ENCODE measurements at regions not wholly inside any gene's neighbourhood (a gene's known extent, or its start where the extent isn't known, plus 50 kb on each side); places are given as distances from the start of the nearest gene placed in this dataset.

DNA sequence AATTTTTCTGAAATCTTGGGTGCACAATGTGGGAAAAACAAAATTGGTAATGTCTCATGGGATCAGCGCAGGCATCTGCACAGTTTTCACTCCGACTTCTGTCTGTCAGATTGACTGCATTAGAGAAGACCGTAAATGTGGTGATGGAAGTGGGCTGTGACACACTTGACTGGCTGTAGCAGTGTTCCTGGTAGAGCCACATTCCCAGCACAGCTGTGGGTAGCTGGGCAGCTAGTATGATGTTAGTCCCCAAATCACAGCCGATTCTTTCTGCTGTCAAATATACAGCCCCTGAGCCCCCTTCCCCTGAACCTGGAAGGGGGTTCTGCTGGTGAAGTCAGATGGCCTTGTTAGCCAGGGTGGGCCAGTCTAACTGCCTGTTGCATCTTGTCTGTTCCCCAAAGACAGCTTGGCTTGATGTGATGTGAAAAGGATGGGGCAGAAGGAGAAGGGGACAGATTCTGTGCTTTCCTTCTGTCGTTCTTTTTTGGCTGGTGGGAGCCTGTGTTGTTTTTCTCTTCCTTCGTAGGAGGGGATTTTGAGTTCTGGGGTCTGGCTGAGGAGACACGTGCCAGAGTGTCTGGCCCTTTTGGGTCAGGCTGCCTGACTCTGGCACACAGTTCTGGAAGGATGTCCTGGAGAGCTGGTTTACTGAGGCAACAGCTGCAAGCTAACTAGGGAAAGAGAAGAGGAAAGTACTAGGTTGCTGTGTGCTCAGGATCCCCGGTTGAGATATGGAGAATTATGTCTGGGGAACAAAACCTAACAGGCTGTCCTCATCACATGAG, 66.4 kb upstream of the SPRY4 start:
- H3K4me2 ChIP-seq (ENCODE audit: insufficient read depth, low read length) = no peak overlapping the region
- no TSS peak for BruUV-seq (replicated peaks)
- TF ChIP-seq CREBBP (IDR thresholded peaks at IDR 0.05; ENCODE audit: low read depth, low read length) = no peak
- TF ChIP-seq ETV5 (CRISPR knock-in tag; IDR thresholded peaks at IDR 0.05; ENCODE audit: low read depth) = no peak
- TF ChIP-seq, protein P1, sequence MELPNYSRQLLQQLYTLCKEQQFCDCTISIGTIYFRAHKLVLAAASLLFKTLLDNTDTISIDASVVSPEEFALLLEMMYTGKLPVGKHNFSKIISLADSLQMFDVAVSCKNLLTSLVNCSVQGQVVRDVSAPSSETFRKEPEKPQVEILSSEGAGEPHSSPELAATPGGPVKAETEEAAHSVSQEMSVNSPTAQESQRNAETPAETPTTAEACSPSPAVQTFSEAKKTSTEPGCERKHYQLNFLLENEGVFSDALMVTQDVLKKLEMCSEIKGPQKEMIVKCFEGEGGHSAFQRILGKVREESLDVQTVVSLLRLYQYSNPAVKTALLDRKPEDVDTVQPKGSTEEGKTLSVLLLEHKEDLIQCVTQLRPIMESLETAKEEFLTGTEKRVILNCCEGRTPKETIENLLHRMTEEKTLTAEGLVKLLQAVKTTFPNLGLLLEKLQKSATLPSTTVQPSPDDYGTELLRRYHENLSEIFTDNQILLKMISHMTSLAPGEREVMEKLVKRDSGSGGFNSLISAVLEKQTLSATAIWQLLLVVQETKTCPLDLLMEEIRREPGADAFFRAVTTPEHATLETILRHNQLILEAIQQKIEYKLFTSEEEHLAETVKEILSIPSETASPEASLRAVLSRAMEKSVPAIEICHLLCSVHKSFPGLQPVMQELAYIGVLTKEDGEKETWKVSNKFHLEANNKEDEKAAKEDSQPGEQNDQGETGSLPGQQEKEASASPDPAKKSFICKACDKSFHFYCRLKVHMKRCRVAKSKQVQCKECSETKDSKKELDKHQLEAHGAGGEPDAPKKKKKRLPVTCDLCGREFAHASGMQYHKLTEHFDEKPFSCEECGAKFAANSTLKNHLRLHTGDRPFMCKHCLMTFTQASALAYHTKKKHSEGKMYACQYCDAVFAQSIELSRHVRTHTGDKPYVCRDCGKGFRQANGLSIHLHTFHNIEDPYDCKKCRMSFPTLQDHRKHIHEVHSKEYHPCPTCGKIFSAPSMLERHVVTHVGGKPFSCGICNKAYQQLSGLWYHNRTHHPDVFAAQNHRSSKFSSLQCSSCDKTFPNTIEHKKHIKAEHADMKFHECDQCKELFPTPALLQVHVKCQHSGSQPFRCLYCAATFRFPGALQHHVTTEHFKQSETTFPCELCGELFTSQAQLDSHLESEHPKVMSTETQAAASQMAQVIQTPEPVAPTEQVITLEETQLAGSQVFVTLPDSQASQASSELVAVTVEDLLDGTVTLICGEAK (IDR thresholded peaks at IDR 0.05) = no peak
- TF ChIP-seq, protein P1 (CRISPR knock-in tag; IDR thresholded peaks at IDR 0.05) = no peak
- no peak for TF ChIP-seq DACH1 (IDR thresholded peaks at IDR 0.05; ENCODE audit: partially characterized antibody)
- no peak for TF ChIP-seq ZNF224 (CRISPR knock-in tag; IDR thresholded peaks at IDR 0.05)
- no peak for TF ChIP-seq RBM25 (IDR thresholded peaks at IDR 0.05; ENCODE audit: low read depth, low read length, severe bottlenecking)
- TF ChIP-seq, protein P2, sequence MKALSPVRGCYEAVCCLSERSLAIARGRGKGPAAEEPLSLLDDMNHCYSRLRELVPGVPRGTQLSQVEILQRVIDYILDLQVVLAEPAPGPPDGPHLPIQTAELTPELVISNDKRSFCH (CRISPR knock-in tag; IDR thresholded peaks at IDR 0.05) = no peak
- TF ChIP-seq, protein P2 (tag; IDR thresholded peaks at IDR 0.05) = no peak
- TF ChIP-seq SREBF2 (CRISPR knock-in tag; IDR thresholded peaks at IDR 0.05) = no peak
- no peak for TF ChIP-seq PURB (CRISPR knock-in tag; IDR thresholded peaks at IDR 0.05; ENCODE audit: low read depth)
- no peak for TF ChIP-seq TAF7 (tag; IDR thresholded peaks at IDR 0.05)
- TF ChIP-seq SRSF9 (IDR thresholded peaks at IDR 0.05; ENCODE audit: borderline replicate concordance, low read depth, low read length) = no peak

More for the DNA sequence above, 66.4 kb upstream of the SPRY4 start:
- peaks cover 11 to 28% of the 10 kb centered on the region in 2 experiments for H3K4me1 ChIP-seq (replicated peaks in 1 of 2; ENCODE audit: control insufficient read depth in 2 of 2, insufficient read depth in 2 of 2, low read length in 2 of 2)
- WGBS (ENCODE audit: insufficient coverage, low coverage, missing lambda C conversion rate) = 37% methylated on average over 8 of the region's 8 CpGs
- H3K9ac ChIP-seq (ENCODE audit: insufficient read depth in 1 of 2, low read depth in 2 of 2, low read length in 2 of 2) = no peak overlapping the region
- H4K20me1 ChIP-seq (replicated peaks; ENCODE audit: control insufficient read depth, insufficient read depth, low read length) = no peaks in the 10 kb centered on the region
- H3K79me2 ChIP-seq (ENCODE audit: control insufficient read depth, insufficient read depth, low read length) = no peaks in the 10 kb centered on the region
- in situ Hi-C loops (cut with MboI) (no loop called here), intact Hi-C loops (cut with micrococcal nuclease) (no loop called here)
- FAIRE-seq (peak; percentile 6), DNase-seq (ENCODE audit: extremely low read depth in 1 of 4, low spot score in 3 of 4) (no peak), ATAC-seq (no peak)
- no peaks in the 10 kb centered on the region for H3K9me3 ChIP-seq (replicated peaks; ENCODE audit: control insufficient read depth, insufficient read depth, low read depth, low read length)
- ChIA-PET POLR2A (interaction anchor here (0.6 to 1.6 kb wide), 3 partner anchors 9 to 379 kb away, joined by 3 to 5 read pairs (median 3); partner anchors contain the start of gene GNPDA1), CTCF (ENCODE audit: low intra/inter-chr PET ratio) (no interaction called here)
- no peaks in the 10 kb centered on the region for H3K36me3 ChIP-seq (ENCODE audit: control insufficient read depth, insufficient read depth, low read length)
- H3K27me3 ChIP-seq (ENCODE audit: control insufficient read depth in 2 of 2, insufficient read depth in 2 of 2, low read length in 2 of 2) = no peaks in the 10 kb centered on the region
- no peak overlapping the region for H2AFZ ChIP-seq (ENCODE audit: low read depth, low read length)
- H3K4me3 ChIP-seq = no peak overlapping the region
- no peak overlapping the region for H3K27ac ChIP-seq (ENCODE audit: extremely low read depth, low read depth, low read length)
- no peaks in the 10 kb centered on the region for H3K9me1 ChIP-seq (ENCODE audit: control insufficient read depth, insufficient read depth, low read length)

All from K562 (cell line).